Panc1 (cell line): ENCODE measurements at regions not wholly inside any gene's neighbourhood (a gene's known extent, or its start where the extent isn't known, plus 50 kb on each side); places are given as distances from the start of the nearest gene placed in this dataset.

Experiments used
- ATAC-seq: fragments of 200-7000 bp; cut with Tn5 transposase; 2 replicates; pipeline ENCODE4 v1.9.1; 2020; ENCODE audit warnings: mild to moderate bottlenecking, moderate library complexity
- BruUV-seq: library from RNA; stranded (reverse); fragments of 400-500 nt; replicated peaks from 2 replicates; lab custom pipeline; 2021; lab: Mats Ljungman, UMichigan
- CTCF ChIA-PET: fragments of 300-600 bp; sonication (Branson Sonifier 250); formaldehyde crosslinking; loops from one replicate; lab custom pipeline; 2022; ENCODE audit warnings: antibody characterized with exemption; lab: Charles Lee
- POLR2A ChIA-PET: fragments of 300-600 bp; sonication (Branson Sonifier 250); formaldehyde crosslinking; loops from one replicate; lab custom pipeline; 2022; ENCODE audit warnings: antibody characterized with exemption; lab: Charles Lee
- DNase-seq: peaks from one replicate; pipeline ENCODE4 v3.0.0-alpha.2; 2010; ENCODE audit warnings: low read depth, low spot score
- H3K27ac ChIP-seq: 2 replicates; pipeline ENCODE4 v1.5.1; 2011; ENCODE audit warnings: mild to moderate bottlenecking, low read length, inconsistent platforms
- H3K27me3 ChIP-seq: fragments of 200-500 bp; sonication (Bioruptor generic); 2 replicates; pipeline ENCODE4 v1.6.0; 2014; ENCODE audit warnings: low read length, inconsistent platforms; ENCODE audit not compliant: control insufficient read depth, insufficient read depth
- H3K36me3 ChIP-seq: fragments of 200-500 bp; sonication (Bioruptor generic); 2 replicates; pipeline ENCODE4 v1.5.1; 2014; ENCODE audit warnings: inconsistent platforms, mild to moderate bottlenecking, low read length, moderate library complexity; ENCODE audit not compliant: control insufficient read depth, insufficient read depth
- H3K4me1 ChIP-seq: 2 replicates; pipeline ENCODE4 v1.5.1; 2011; ENCODE audit warnings: inconsistent platforms, mild to moderate bottlenecking, low read length, moderate library complexity; ENCODE audit not compliant: control insufficient read depth, insufficient read depth
- H3K4me3 ChIP-seq, 2 experiments: 2 replicates each; pipeline ENCODE4 v1.5.1; 2011 to 2012; ENCODE audit warnings: low read depth in 2 of 2, low read length in 2 of 2, mild to moderate bottlenecking in 2 of 2, inconsistent platforms in 1 of 2, moderate library complexity in 1 of 2
- H3K9me3 ChIP-seq: fragments of 200-500 bp; sonication (Bioruptor generic); 2 replicates; pipeline ENCODE4 v1.5.1; 2014; ENCODE audit warnings: low read depth, mild to moderate bottlenecking, inconsistent platforms, low read length, moderate library complexity; ENCODE audit not compliant: control insufficient read depth, insufficient read depth
- POLR2AphosphoS5 ChIP-seq: IDR thresholded peaks from 2 replicates; pipeline ENCODE4 v1.6.1; 2012; ENCODE audit warnings: mild to moderate bottlenecking, low read depth, low read length, moderate library complexity
- SIN3A ChIP-seq: IDR thresholded peaks from 2 replicates; pipeline ENCODE4 v1.6.1; 2012; ENCODE audit warnings: low read depth, mild to moderate bottlenecking, low read length, moderate library complexity, borderline replicate concordance; ENCODE audit not compliant: insufficient read depth
- TCF7L2 ChIP-seq: IDR thresholded peaks from 2 replicates; pipeline ENCODE4 v1.6.1; 2011; ENCODE audit warnings: mild to moderate bottlenecking, low read depth, low read length, inconsistent platforms
- in situ Hi-C: cut with HindIII; loops from 2 replicates; pipeline ENCODE4 v1.10.0; 2016; ENCODE audit warnings: low sequenced_read_pairs, low pct_unique_long_range_greater_than_20kb
- intact Hi-C: fragments of 100-400 bp; cut with micrococcal nuclease; formaldehyde crosslinking; loops from one replicate; pipeline ENCODE4 v1.10.0; 2022; ENCODE audit not compliant: unreplicated experiment
- TF ChIP-seq, protein P1 (sequence below): fragments of 450-650 bp; IDR thresholded peaks from 2 replicates; pipeline ENCODE4 v1.5.1; 2017; ENCODE audit warnings: mild to moderate bottlenecking
- TF ChIP-seq, protein P2 (sequence below), 2 experiments: IDR thresholded peaks; 2 replicates each; pipeline ENCODE4 v1.6.1; 2011 to 2012; ENCODE audit warnings: low read depth in 2 of 2, control low read depth in 1 of 2, low read length in 1 of 2, mild to moderate bottlenecking in 1 of 2, moderate library complexity in 1 of 2; ENCODE audit not compliant: insufficient read depth in 1 of 2

DNA sequence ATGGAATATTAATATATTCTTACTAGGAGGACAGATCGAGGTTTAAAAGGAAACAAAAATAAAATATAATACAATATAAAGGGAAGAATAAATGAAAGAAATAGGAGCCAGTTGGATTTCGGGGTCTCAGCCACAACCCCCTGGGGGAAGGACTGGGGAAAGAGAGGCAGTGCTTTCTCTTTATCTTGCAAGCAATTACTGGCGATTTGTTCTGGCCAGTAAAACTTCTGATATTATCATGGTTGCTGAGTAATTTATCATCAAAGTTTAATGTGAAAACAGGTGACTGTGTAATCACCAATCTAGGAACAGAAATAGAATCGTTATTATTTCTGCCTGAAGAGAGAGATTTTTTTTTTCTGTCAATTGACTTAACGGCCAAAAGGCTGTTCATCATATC is 917.7 kb upstream of the CELF4 start:
- H3K4me3 ChIP-seq, result no peak overlapping the region
- no peak for ATAC-seq
- no peaks in the 10 kb centered on the region for H3K9me3 ChIP-seq
- H3K27me3 ChIP-seq, result no peaks in the 10 kb centered on the region
- H3K27ac ChIP-seq, result no peak overlapping the region
- no TSS peak for BruUV-seq
- ChIA-PET POLR2A (no interaction called here), CTCF (no interaction called here)
- H3K4me1 ChIP-seq, result no peaks in the 10 kb centered on the region
- intact Hi-C loops, result no loop called here
- TF ChIP-seq, protein P1, sequence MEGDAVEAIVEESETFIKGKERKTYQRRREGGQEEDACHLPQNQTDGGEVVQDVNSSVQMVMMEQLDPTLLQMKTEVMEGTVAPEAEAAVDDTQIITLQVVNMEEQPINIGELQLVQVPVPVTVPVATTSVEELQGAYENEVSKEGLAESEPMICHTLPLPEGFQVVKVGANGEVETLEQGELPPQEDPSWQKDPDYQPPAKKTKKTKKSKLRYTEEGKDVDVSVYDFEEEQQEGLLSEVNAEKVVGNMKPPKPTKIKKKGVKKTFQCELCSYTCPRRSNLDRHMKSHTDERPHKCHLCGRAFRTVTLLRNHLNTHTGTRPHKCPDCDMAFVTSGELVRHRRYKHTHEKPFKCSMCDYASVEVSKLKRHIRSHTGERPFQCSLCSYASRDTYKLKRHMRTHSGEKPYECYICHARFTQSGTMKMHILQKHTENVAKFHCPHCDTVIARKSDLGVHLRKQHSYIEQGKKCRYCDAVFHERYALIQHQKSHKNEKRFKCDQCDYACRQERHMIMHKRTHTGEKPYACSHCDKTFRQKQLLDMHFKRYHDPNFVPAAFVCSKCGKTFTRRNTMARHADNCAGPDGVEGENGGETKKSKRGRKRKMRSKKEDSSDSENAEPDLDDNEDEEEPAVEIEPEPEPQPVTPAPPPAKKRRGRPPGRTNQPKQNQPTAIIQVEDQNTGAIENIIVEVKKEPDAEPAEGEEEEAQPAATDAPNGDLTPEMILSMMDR, result no peak
- TF ChIP-seq SIN3A, result no peak
- no peak for TF ChIP-seq TCF7L2
- no peak for TF ChIP-seq POLR2AphosphoS5
- TF ChIP-seq, protein P2, sequence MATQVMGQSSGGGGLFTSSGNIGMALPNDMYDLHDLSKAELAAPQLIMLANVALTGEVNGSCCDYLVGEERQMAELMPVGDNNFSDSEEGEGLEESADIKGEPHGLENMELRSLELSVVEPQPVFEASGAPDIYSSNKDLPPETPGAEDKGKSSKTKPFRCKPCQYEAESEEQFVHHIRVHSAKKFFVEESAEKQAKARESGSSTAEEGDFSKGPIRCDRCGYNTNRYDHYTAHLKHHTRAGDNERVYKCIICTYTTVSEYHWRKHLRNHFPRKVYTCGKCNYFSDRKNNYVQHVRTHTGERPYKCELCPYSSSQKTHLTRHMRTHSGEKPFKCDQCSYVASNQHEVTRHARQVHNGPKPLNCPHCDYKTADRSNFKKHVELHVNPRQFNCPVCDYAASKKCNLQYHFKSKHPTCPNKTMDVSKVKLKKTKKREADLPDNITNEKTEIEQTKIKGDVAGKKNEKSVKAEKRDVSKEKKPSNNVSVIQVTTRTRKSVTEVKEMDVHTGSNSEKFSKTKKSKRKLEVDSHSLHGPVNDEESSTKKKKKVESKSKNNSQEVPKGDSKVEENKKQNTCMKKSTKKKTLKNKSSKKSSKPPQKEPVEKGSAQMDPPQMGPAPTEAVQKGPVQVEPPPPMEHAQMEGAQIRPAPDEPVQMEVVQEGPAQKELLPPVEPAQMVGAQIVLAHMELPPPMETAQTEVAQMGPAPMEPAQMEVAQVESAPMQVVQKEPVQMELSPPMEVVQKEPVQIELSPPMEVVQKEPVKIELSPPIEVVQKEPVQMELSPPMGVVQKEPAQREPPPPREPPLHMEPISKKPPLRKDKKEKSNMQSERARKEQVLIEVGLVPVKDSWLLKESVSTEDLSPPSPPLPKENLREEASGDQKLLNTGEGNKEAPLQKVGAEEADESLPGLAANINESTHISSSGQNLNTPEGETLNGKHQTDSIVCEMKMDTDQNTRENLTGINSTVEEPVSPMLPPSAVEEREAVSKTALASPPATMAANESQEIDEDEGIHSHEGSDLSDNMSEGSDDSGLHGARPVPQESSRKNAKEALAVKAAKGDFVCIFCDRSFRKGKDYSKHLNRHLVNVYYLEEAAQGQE (IDR thresholded peaks at IDR 0.05; ENCODE audit: insufficient read depth in 1 of 2, low read depth in 2 of 2, low read length in 1 of 2), result no peak
- H3K36me3 ChIP-seq, result no peaks in the 10 kb centered on the region
- no peak for DNase-seq
- in situ Hi-C loops, result no loop called here

DNA sequence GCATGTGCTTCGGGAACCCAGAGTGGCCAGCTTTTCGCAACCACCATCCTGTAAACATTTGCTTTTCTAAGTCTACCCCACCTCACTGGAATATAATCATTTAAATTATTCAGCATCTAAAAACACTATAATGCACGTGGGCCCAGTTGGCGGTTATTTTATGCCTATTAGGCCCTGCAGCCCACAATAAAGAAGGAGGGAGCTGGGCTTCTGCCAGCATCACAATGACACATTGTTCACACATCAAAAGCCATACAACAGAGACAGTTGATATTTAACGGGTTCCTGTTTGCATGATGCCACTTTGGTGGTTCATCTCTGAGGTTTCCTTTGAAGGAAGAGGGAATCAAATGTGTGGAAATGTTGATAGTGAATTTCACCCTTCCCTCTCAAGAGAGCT is 916.0 kb upstream of the CELF4 start:
- no peak overlapping the region for H3K27ac ChIP-seq
- ChIA-PET CTCF (no interaction called here), POLR2A (no interaction called here)
- no peaks in the 10 kb centered on the region for H3K9me3 ChIP-seq
- no peak for TF ChIP-seq TCF7L2
- TF ChIP-seq, protein P1, result no peak
- TF ChIP-seq, protein P2 (IDR thresholded peaks at IDR 0.05; ENCODE audit: insufficient read depth in 1 of 2, low read depth in 2 of 2, low read length in 1 of 2), result no peak
- TF ChIP-seq POLR2AphosphoS5, result no peak
- no peak for TF ChIP-seq SIN3A
- intact Hi-C loops (no loop called here), in situ Hi-C loops (no loop called here)
- no TSS peak for BruUV-seq
- ATAC-seq (no peak), DNase-seq (no peak)
- no peaks in the 10 kb centered on the region for H3K27me3 ChIP-seq
- no peak overlapping the region for H3K4me3 ChIP-seq
- no peaks in the 10 kb centered on the region for H3K4me1 ChIP-seq
- H3K36me3 ChIP-seq, result no peaks in the 10 kb centered on the region
